Ovary (tissue), 3 donors: ENCODE measurements at regions not wholly inside any gene's neighbourhood (a gene's known extent, or its start where the extent isn't known, plus 50 kb on each side); places are given as distances from the start of the nearest gene placed in this dataset.

Source experiments
- CTCF ChIP-seq, 3 donors: fragments of 450-650 bp in 2 of 3; fragments of 200-600 bp in 1 of 3; IDR thresholded peaks; one replicate each; pipeline versions ENCODE4 v1.5.1 to v1.8.0; 2016 to 2022; ENCODE audit warnings: antibody characterized with exemption in 3 of 3, mild to moderate bottlenecking in 1 of 3
- EP300 ChIP-seq: sonication (generic); formaldehyde crosslinking; IDR thresholded peaks from one replicate; pipeline ENCODE4 v1.6.1; 2017; ENCODE audit warnings: antibody characterized with exemption
- donor health status: DM: no; HTN: no; CAD: no.

- no peak for TF ChIP-seq CTCF (IDR thresholded peaks at IDR 0.05)
- no peak for TF ChIP-seq EP300
These were observed 69.4 kb upstream of the CD96 start for GRCh38 chr3:111472556-111472955.
